OCI-LY1 (cell line): ENCODE measurements at regions not wholly inside any gene's neighbourhood (a gene's known extent, or its start where the extent isn't known, plus 50 kb on each side); places are given as distances from the start of the nearest gene placed in this dataset.

Source experiments
- H2AFZ ChIP-seq: fragments of 200-600 bp; sonication (generic), shearing (Covaris generic); 2 replicates; pipeline ENCODE4 v1.6.0; 2014; ENCODE audit warnings: antibody characterized with exemption, mild to moderate bottlenecking, low read length
- H3F3A ChIP-seq: fragments of 200-600 bp; sonication (generic), shearing (Covaris generic); 2 replicates; pipeline ENCODE4 v1.6.0; 2014; ENCODE audit warnings: mild to moderate bottlenecking, antibody characterized with exemption, low read length, moderate library complexity; ENCODE audit not compliant: insufficient read depth
- H3K27ac ChIP-seq: fragments of 200-600 bp; sonication (generic); 2 replicates; pipeline ENCODE4 v1.5.1; 2014; ENCODE audit warnings: low read length, mixed run types, mild to moderate bottlenecking, low read depth; ENCODE audit not compliant: poor library complexity, severe bottlenecking
- H3K27me3 ChIP-seq: fragments of 200-600 bp; sonication (generic); 2 replicates; pipeline ENCODE4 v1.6.0; 2014; ENCODE audit warnings: antibody characterized with exemption, mild to moderate bottlenecking, low read length, moderate library complexity; ENCODE audit not compliant: insufficient read depth
- H3K36me3 ChIP-seq: fragments of 200-600 bp; sonication (generic); 2 replicates; pipeline ENCODE4 v1.6.1; 2014; ENCODE audit warnings: mild to moderate bottlenecking, antibody characterized with exemption, low read length, moderate library complexity, mixed read lengths; ENCODE audit not compliant: insufficient read depth
- H3K4me1 ChIP-seq: fragments of 200-600 bp; sonication (generic); 2 replicates; pipeline ENCODE4 v1.5.1; 2014; ENCODE audit warnings: mild to moderate bottlenecking, low read length, moderate library complexity; ENCODE audit not compliant: insufficient read depth, severe bottlenecking
- H3K4me2 ChIP-seq: fragments of 200-600 bp; sonication (generic), shearing (Covaris generic); 2 replicates; pipeline ENCODE4 v1.6.1; 2014; ENCODE audit warnings: low read length
- H3K4me3 ChIP-seq: fragments of 200-600 bp; sonication (generic); 2 replicates; pipeline ENCODE4 v1.5.1; 2014; ENCODE audit warnings: low read length, low read depth, mild to moderate bottlenecking, mixed read lengths; ENCODE audit not compliant: poor library complexity, severe bottlenecking
- H3K79me2 ChIP-seq: fragments of 200-600 bp; shearing (Covaris generic); 2 replicates; pipeline ENCODE4 v1.6.1; 2016; ENCODE audit warnings: mixed run types, low read length, mixed read lengths; ENCODE audit not compliant: insufficient read depth
- H3K9ac ChIP-seq: fragments of 200-600 bp; sonication (generic), shearing (Covaris generic); 2 replicates; pipeline ENCODE4 v1.6.1; 2014; ENCODE audit warnings: mild to moderate bottlenecking, low read length, mixed read lengths
- H3K9me2 ChIP-seq: fragments of 200-600 bp; sonication (generic), shearing (Covaris generic); 2 replicates; pipeline ENCODE4 v1.6.1; 2014; ENCODE audit warnings: low read depth, mild to moderate bottlenecking, low read length, mixed read lengths
- H3K9me3 ChIP-seq: fragments of 200-600 bp; shearing (Covaris generic); 2 replicates; pipeline ENCODE4 v1.6.1; 2014; ENCODE audit warnings: low read length, mixed read lengths
- H4K20me1 ChIP-seq: fragments of 200-600 bp; sonication (generic), shearing (Covaris generic); 2 replicates; pipeline ENCODE4 v1.6.0; 2016; ENCODE audit warnings: mild to moderate bottlenecking, low read length; ENCODE audit not compliant: insufficient read depth
- CTCF ChIP-seq: fragments of 200-600 bp; sonication (generic), shearing (Covaris generic); IDR thresholded peaks from 2 replicates; pipeline ENCODE4 v1.5.1; 2017; ENCODE audit warnings: mild to moderate bottlenecking, antibody characterized with exemption, low read length, moderate library complexity, mixed read lengths
- EZH2 ChIP-seq: fragments of 200-600 bp; sonication (generic), shearing (Covaris generic); IDR thresholded peaks from 2 replicates; pipeline ENCODE4 v1.8.0; 2017; ENCODE audit warnings: borderline replicate concordance, mixed run types, mild to moderate bottlenecking, antibody characterized with exemption, low read length, moderate library complexity, mixed read lengths

GRCh38 chr1:166272851-166273250 is 106.0 kb upstream of the FAM78B start:
- Histone ChIP-seq H3K9me2 (no peaks in the 10 kb centered on the region), H3K27me3 (no peaks in the 10 kb centered on the region), H3K79me2 (no peaks in the 10 kb centered on the region), H3K9ac (no peak overlapping the region), H3K4me2 (no peak overlapping the region), H3K27ac (no peak overlapping the region), H4K20me1 (no peaks in the 10 kb centered on the region), H2AFZ (no peak overlapping the region), H3K4me3 (no peak overlapping the region), H3K4me1 (no peaks in the 10 kb centered on the region), H3K36me3 (no peaks in the 10 kb centered on the region), H3F3A (no peaks in the 10 kb centered on the region), H3K9me3 (no peaks in the 10 kb centered on the region)
- TF ChIP-seq EZH2, result no peak
- no peak for TF ChIP-seq CTCF

GRCh38 chr1:166273618-166274017 is 106.8 kb upstream of the FAM78B start:
- no peaks in the 10 kb centered on the region for H3F3A ChIP-seq
- no peaks in the 10 kb centered on the region for H3K79me2 ChIP-seq
- H3K36me3 ChIP-seq, result no peaks in the 10 kb centered on the region
- no peak overlapping the region for H3K4me3 ChIP-seq
- no peak overlapping the region for H2AFZ ChIP-seq
- no peaks in the 10 kb centered on the region for H4K20me1 ChIP-seq
- H3K9me3 ChIP-seq, result no peaks in the 10 kb centered on the region
- TF ChIP-seq CTCF (no peak), EZH2 (no peak)
- H3K4me1 ChIP-seq, result no peaks in the 10 kb centered on the region
- no peaks in the 10 kb centered on the region for H3K27me3 ChIP-seq
- H3K9me2 ChIP-seq, result no peaks in the 10 kb centered on the region
- H3K27ac ChIP-seq, result no peak overlapping the region
- no peak overlapping the region for H3K4me2 ChIP-seq
- H3K9ac ChIP-seq, result no peak overlapping the region

GRCh38 chr1:166282391-166283137 is 115.8 kb upstream of the FAM78B start:
- no peaks in the 10 kb centered on the region for H3K36me3 ChIP-seq
- H2AFZ ChIP-seq, result no peak overlapping the region
- no peak overlapping the region for H3K9ac ChIP-seq
- H3K79me2 ChIP-seq, result no peaks in the 10 kb centered on the region
- no peaks in the 10 kb centered on the region for H3K27me3 ChIP-seq
- H3K9me3 ChIP-seq, result no peaks in the 10 kb centered on the region
- TF ChIP-seq EZH2, result no peak
- TF ChIP-seq CTCF, result no peak
- no peak overlapping the region for H3K27ac ChIP-seq
- H4K20me1 ChIP-seq, result no peaks in the 10 kb centered on the region
- H3K4me3 ChIP-seq, result no peak overlapping the region
- no peaks in the 10 kb centered on the region for H3K9me2 ChIP-seq
- H3K4me1 ChIP-seq, result no peaks in the 10 kb centered on the region
- H3K4me2 ChIP-seq, result no peak overlapping the region
- no peaks in the 10 kb centered on the region for H3F3A ChIP-seq
